Lung (tissue), 11 donors: ENCODE measurements at regions not wholly inside any gene's neighbourhood (a gene's known extent, or its start where the extent isn't known, plus 50 kb on each side); places are given as distances from the start of the nearest gene placed in this dataset.

Experiments used
- ATAC-seq: fragments of 200-7000 bp; cut with Tn5 transposase; one replicate; pipeline ENCODE4 v1.9.1; 2020; ENCODE audit warnings: moderate number of reproducible peaks; ENCODE audit not compliant: insufficient read depth, low FRiP score
- DNase-seq, 3 donors: peaks; one replicate each; pipeline ENCODE4 v3.0.0-alpha.2; 2013 to 2017
- H3K27ac ChIP-seq, 2 donors: one replicate each; pipeline ENCODE4 v1.5.1; 2013; ENCODE audit warnings: mild to moderate bottlenecking in 2 of 2, moderate library complexity in 2 of 2, control low read depth in 1 of 2, inconsistent platforms in 1 of 2, low read depth in 1 of 2, low read length in 1 of 2
- H3K27me3 ChIP-seq, 3 donors: one replicate each; pipeline ENCODE4 v1.5.1; 2013; ENCODE audit warnings: low read length in 2 of 3; ENCODE audit not compliant: control insufficient read depth in 3 of 3, insufficient read depth in 3 of 3
- H3K36me3 ChIP-seq, 4 donors: one replicate each; pipeline ENCODE4 v1.5.1; 2013; ENCODE audit warnings: low read length in 4 of 4, mild to moderate bottlenecking in 1 of 4, moderate library complexity in 1 of 4; ENCODE audit not compliant: control insufficient read depth in 4 of 4, insufficient read depth in 4 of 4
- H3K4me1 ChIP-seq, 5 donors: one replicate each; pipeline ENCODE4 v1.5.1; 2013; ENCODE audit warnings: low read length in 5 of 5, mild to moderate bottlenecking in 2 of 5, moderate library complexity in 1 of 5; ENCODE audit not compliant: control insufficient read depth in 5 of 5, insufficient read depth in 5 of 5
- H3K4me3 ChIP-seq: one replicate; pipeline ENCODE4 v1.5.1; 2013; ENCODE audit warnings: mild to moderate bottlenecking, control low read depth, moderate library complexity
- H3K9ac ChIP-seq, 2 donors: one replicate each; pipeline ENCODE4 v1.5.1; 2013; ENCODE audit warnings: low read length in 2 of 2, control low read depth in 1 of 2; ENCODE audit not compliant: insufficient read depth in 1 of 2
- H3K9me3 ChIP-seq, 4 donors: one replicate each; pipeline ENCODE4 v1.5.1; 2013; ENCODE audit warnings: low read length in 3 of 4, mild to moderate bottlenecking in 1 of 4, moderate library complexity in 1 of 4; ENCODE audit not compliant: control insufficient read depth in 4 of 4, insufficient read depth in 3 of 4
- CTCF ChIP-seq: IDR thresholded peaks from 2 replicates; pipeline ENCODE4 v1.5.1; 2012; ENCODE audit warnings: mild to moderate bottlenecking; ENCODE audit errors: control extremely low read depth, extremely low read depth
- WGBS, 2 donors: extraction: QIAGEN DNeasy Blood & Tissue Kit; methylation state at CpG; one replicate each; pipeline ENCODE4 v1.1.7; 2013; 5-methylcytosine and 5-hydroxymethylcytosine counted together
- donor health status: control.
- donor health status: control.
- donor health status: Bipolar disorder and iron deficiency.
- donor health status: healthy.
- donor health status: DM: yes; HTN: yes; CAD: no.

DNA sequence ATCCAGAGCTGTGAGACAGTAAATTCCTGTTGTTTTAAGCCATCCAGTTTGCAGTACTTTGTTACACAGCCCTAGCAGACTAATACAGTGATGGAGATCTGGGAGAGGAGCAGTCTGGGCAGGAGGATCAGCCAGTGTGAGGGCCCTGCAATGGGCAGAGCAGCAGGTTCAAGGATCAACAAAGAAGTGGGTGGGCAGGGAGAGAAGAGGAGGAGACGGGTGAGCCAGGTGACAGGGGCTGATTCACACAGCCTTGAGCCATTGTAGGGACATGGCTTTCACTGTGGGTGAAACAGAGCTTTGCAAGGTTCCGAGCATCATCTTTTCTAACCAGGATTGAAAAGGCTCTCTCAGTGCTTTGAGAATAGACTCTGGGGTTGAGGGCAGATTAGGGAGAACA lies 88.2 kb upstream of the MVB12B start:
- no peak overlapping the region for H3K27ac ChIP-seq
- peaks cover 0 to 2% (median 0%) of the 10 kb centered on the region in 4 donors for H3K9me3 ChIP-seq
- no peak overlapping the region for H3K4me3 ChIP-seq
- H3K27me3 ChIP-seq: no peaks in the 10 kb centered on the region
- no peak for TF ChIP-seq CTCF
- H3K9ac ChIP-seq: no peak overlapping the region
- no peaks in the 10 kb centered on the region for H3K4me1 ChIP-seq
- ATAC-seq: no peak
- DNase-seq: no peak
- 91 to 97% methylated on average over 2 of the region's 2 CpGs for WGBS, 2 donors
- no peaks in the 10 kb centered on the region for H3K36me3 ChIP-seq

DNA sequence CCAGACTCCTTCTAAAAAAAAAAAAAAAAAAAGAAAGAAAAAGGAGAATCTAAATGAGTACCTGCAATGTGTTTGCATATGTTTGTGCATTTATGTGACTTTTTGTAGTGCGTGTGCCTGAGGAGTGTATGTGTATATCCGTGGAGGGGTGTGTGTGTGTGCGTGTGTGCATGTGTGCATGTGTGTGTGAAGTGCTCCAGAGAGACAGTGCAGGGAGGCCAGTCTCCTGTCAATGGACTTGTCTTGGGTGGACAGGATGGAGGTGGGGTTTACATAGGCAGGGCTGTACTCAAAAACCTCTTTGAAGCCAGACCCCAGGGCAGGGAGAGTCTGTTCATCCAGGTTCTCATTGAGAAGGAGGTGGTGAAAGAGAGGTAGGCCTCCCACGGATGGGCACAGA lies 87.1 kb upstream of the MVB12B start:
- Histone ChIP-seq H3K36me3 (no peaks in the 10 kb centered on the region), H3K4me1 (no peaks in the 10 kb centered on the region), H3K27ac (no peak overlapping the region), H3K4me3 (no peak overlapping the region), H3K9ac (no peak overlapping the region), H3K27me3 (no peaks in the 10 kb centered on the region), H3K9me3 (peaks cover 0 to 2% (median 0%) of the 10 kb centered on the region in 4 donors)
- ATAC-seq: no peak
- WGBS, 2 donors: 94 to 95% methylated on average over 4 of the region's 4 CpGs
- TF ChIP-seq CTCF: no peak
- no peak for DNase-seq

- H3K9me3 ChIP-seq: peaks cover 0 to 3% (median 0%) of the 10 kb centered on the region in 4 donors
Measured at GRCh38 chr9:126240835-126241234, 85.8 kb upstream of the MVB12B start.

More at GRCh38 chr9:126240835-126241234, 85.8 kb upstream of the MVB12B start:
- H3K4me3 ChIP-seq: no peak overlapping the region
- 58 to 60% methylated on average over 1 of the region's 1 CpG for WGBS, 2 donors
- H3K36me3 ChIP-seq: no peaks in the 10 kb centered on the region
- no peak overlapping the region for H3K9ac ChIP-seq
- H3K4me1 ChIP-seq: no peaks in the 10 kb centered on the region
- H3K27me3 ChIP-seq: no peaks in the 10 kb centered on the region
- H3K27ac ChIP-seq: no peak overlapping the region
- ATAC-seq (no peak), DNase-seq (no peak)
- no peak for TF ChIP-seq CTCF
